NCI-H1092 treated with DMSO at 0.1 percent for 48 hours (cell line): ENCODE measurements at regions not wholly inside any gene's neighbourhood (a gene's known extent, or its start where the extent isn't known, plus 50 kb on each side); places are given as distances from the start of the nearest gene placed in this dataset.
"Not testable (repeated sequence)": the region's sequence is repeated elsewhere in the genome, so short reads cannot be mapped to it uniquely, and the experiment has no call there.

Source experiments
- DNase-seq: peaks from one replicate; lab custom pipeline; 2025; lab: John Stamatoyannopoulos, UW

- no peak for DNase-seq
These were observed 978.6 kb downstream of the PLOD2 start for GRCh38 chr3:145182196-145182911.

DNA sequence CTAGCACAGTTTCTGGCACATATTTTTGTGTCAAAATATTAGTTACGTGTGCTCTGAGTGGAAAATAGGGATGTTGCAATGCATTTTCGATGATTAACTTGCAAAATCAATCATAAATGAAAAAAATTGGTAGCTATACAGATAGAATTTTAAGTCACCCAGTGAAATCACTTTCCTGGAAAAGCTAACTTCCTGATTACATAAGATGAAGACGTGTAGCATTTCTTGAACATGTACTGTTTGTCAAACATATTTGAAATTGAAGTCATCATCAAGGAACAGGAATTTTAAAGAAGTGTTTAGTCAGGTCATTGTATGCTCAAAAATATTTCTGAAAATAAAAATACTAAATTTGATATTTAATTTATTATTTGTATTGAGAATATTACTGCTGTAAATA is 977.7 kb downstream of the PLOD2 start:
- DNase-seq, result no peak

DNA sequence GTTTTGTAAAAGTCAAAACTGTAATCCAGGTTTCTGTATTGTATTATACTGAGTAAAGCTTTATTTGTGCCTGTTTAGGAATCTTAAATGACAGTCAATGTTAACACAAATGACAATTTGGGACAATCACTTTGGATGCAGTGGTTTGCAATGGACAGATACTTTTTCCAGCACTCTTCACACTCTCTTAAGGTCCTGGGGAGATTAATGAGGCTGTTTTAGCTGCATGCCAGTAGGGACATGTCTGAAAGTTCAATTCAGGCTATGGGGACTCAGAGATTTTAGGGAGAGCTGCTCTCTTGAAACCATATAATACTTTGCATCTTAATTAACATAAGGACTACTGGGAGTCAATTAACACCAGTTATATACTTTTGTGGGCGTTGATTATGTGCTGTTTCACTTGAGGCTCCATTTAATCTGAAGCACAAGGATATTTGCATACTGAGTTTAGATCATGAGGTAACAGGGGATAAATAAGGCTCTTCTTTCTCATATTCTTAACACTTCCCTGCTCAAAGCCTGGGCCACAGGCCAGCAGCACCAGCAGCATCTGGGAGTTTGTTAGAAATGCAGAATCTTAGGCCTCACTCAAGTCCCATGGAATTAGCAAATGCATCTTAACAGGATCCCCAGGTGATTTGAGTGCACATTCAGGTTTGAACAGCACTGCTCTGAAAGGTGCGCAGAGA is 972.8 kb downstream of the PLOD2 start:
- DNase-seq, result no peak

DNA sequence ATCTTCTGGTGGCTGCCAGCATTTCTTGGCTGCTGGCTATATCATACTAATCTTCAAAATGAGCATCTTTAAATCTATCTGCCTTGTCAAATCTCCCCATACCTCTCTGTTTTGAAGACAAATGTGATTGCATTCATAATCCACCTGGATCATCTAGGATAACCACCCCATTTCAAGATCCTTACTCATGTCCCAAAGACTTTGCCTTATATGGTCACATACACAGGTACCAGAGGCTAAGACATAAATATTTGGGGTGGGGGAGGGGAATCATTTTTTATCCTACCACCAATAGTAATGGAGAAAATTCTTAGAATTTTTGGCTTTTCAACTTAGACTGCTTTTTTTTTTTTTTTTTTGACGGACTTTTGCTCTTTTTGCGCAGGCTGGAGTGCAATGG is 970.8 kb downstream of the PLOD2 start:
- DNase-seq, result no peak

- DNase-seq, result no peak
These were observed 970.2 kb downstream of the PLOD2 start for GRCh38 chr3:145190761-145191160.

DNA sequence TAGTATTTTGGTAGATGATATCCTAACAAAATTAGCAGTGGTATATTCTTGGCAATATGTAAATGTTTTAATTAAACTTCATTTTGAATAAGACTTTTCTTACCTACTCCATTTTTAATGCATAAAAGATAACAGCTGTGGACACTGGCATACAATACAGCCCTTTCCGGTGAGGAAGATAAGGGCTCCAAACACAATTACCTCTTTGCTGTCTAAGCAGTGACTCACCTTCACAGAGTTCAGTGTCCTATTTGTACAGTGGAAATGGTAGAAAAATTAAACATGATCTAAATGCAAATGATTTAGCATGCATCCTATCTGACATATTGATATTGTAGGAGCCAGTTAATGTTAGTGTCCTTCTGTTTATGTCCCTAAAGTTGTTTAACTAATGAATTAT is 969.4 kb downstream of the PLOD2 start:
- no peak for DNase-seq

DNA sequence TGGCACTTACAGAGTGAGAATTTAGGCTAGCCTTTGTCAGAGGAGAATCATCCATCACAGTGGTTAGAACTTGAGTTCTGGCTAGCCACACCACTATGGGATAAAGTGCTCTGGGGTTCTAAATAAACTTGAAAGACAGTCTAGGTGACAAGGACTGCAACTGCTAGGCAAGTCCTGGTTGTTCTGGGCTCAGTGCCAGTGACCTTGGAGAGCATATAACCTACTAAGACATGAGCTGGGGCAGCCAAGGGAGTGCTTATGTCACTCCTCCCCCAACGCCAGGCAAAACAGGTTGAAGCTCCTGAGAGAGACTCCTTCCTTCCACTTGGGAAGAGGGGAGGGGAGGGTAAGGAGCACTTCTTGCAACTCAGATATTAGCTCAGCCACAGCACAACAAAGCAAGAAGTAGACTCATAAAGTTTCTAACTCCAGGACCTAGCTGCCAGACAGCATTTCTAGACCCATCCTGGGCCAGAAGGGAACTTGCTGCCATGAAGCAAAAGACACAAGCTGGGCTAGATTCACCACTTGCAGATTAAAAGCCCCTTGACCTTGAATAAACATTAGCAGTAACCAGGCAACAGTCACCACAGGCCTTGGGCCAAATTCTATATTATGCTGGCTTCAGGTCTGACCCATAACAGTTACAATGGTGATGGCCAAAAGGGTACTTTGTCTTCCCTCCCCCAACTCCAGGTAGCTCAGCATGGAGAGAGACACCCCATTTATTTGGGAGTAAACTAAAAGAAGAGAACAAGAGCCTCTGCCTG is 963.7 kb downstream of the PLOD2 start:
- no peak for DNase-seq

DNA sequence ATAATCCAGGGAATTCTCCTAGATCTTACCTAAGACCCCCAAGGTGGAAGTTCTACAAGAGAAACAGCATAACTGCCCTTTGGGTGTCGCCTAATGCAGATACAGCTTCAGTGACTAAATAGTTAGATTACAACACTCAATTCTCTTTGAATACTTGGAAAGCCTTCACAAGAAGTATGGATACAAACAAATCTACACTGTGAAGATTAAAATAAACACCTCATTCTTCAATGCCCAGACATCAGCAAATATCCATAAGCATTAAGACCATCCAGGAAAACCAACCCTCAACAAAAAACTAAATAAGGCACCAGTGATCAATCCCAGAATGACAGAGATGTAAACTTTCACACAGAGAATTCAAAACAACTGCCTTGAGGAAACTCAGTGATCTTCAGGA is 963.2 kb downstream of the PLOD2 start:
- DNase-seq, result no peak

GRCh38 chr3:145209561-145209960 is 951.4 kb downstream of the PLOD2 start:
- DNase-seq, result no peak

DNA sequence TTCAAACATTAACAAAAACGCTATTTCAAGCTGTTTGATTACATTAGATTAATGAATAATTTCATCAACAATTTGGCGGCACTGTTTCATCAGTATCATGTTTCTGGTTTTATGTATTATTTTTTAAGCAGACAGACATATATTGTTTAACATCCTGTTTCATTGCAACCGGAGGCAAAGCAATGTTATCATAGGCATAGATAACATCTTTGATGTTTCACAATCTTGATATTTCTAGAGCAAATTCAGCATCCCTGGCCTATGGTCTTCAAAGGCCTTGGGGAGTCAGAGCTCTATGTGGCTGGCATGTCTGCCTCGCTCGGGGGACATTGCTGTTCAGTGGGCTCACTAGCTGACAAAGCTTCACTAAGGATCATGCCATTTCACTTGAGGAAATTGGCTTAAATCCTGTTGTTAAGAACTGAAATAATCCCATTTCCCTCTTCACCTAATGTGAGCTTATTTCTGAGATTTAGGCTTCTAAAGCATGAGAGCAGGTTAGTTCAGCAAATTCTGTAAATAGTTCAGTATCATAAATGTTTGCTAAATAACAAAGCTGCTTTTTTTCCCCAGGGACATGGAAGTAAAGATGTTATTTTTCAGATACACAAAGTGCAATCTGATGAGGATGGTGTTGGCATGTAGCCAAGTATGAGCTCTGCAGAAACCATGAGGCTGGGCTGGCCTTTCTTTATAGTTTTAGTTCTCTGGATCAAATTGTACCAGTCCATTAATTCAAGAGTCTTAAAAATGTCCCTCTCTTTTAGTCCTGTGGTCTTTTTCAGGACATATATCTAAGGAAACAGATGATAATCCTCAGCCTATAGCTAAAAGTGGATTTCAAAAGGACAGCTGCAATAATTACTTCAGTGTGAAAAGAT is 941.4 kb downstream of the PLOD2 start:
- no peak for DNase-seq

DNA sequence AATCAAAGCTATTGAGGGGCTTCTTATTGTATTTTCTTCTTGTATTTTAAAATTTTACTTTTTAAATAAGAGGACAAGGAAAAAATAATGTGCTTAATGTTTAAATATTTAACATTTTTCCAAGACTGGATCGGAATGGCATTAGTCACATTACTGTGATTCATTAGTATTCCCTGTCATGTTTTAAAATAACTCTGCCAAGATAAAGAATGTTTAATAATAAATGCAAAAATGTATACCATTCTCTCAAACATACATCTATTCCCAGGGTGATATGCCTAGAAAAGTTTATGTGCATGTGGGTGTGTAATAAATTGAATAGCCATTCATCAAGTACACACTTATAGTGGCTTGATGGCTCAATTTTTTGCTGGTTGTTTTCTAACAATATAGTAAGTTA is 936.1 kb downstream of the PLOD2 start:
- DNase-seq, result no peak

DNA sequence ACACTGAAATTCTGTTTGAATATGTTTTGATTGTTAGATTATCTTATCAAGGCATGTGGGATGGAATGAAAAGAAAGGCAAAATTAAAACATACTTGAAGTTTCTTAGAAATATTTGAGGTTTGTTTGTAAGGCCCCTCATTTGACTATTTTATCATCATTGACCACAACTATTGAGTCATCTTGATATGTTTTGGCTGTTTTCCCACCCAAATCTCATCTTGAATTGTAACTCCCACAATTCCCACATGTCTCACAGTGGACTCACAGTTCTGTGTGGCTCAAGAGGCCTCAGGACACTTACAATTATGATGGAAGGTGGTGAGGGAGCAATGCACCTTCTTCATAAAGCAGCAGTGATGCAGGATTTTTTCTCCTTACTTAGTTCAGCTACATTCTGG is 917.1 kb downstream of the PLOD2 start:
- no peak for DNase-seq

GRCh38 chr3:145244327-145244726 is 916.7 kb downstream of the PLOD2 start:
- no peak for DNase-seq

GRCh38 chr3:145246291-145246690 is 914.7 kb downstream of the PLOD2 start:
- DNase-seq, result no peak

DNA sequence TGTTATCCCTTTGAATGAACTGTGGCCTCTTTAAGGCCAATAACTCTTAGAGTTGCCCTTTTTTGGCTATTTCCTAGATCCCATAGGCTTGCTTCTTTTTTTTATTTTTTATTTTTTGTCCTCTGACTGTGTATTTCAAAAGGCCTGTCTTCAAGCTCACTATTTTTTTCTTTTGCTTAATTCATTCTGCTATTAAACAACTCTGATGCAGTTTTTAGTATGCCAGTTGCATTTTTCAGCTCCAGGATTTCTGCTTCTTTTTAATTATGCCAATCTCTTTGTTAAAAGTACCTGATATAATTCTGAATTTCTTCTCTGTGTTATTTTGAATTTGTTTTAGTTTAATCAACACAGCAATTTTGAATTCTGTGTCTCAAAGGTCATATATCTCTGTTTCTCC is 912.1 kb downstream of the PLOD2 start:
- no peak for DNase-seq

GRCh38 chr3:145251311-145251710 is 909.7 kb downstream of the PLOD2 start:
- DNase-seq, result no peak

DNA sequence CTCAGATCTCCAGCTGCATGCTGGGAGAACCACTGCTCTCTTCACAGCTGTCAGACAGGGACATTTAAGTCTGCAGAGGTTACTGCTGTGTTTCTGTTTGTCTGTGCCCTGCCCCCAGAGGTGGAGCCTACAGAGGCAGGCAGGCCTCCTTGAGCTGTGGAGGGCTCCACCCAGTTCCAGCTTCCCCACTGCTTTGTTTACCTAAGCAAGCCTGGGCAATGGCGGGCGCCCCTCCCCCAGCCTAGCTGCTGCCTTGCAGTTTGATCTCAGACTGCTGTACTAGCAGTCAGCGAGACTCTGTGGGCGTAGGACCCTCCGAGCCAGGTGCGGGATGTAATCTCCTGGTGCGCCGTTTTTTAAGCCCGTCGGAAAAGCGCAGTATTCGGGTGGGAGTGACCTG is 903.0 kb downstream of the PLOD2 start:
- not testable (repeated sequence) for DNase-seq

DNA sequence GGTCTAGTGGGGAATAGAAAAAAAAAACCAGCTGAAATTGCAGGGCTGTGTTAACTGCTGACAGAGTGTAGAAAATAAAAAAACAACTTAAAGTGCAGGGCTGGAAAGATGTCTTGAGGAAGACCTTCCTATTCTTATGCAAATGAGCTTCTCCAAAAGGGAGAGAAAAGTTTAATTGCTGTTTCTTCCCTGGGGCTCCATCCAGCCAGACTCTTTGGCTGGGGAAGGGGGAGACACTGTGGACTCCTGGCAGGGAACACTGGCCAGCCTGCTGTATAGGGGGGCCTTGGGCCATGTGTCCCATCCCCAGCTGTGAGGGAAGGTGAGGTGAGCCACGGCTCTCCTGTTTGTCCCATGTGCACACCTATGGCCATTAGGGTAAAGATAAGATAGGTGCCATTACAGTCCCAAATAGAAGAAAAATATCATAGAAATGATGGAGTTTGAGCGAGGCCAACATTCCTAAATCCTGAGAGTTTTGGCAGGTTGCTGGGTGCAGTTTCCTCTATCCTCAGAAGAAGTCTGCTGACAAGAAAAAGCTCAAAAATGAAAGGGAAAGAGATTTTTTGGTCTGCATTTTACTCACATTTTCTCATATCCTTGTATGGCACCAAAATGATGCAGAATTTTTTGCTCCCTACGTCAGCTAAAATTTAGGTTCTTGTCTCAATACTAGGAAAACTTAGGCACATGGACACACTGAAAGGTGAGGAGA is 901.7 kb downstream of the PLOD2 start:
- DNase-seq, result no peak

DNA sequence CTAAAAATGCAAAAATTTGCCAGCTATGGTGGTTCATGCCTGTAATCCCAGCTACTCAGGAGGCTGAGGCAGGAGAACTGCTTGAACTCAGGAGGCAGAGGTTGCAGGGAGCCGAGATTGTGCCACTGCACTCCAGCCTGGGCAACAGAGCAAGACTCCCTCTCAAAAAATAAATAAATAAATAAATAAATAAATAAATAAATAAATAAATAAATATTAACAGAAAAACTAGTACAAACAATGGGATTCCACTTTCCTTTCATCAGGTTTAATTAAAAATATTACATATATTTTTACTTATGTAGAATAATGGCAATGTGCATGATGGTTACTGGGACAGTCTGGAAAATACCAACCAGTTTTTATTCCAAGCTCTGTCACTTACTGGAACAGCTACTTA is 897.5 kb downstream of the PLOD2 start:
- not testable (repeated sequence) for DNase-seq

- DNase-seq, result no peak
These were observed 894.6 kb downstream of the PLOD2 start for GRCh38 chr3:145266368-145266767.

- no peak for DNase-seq
These were observed 891.9 kb downstream of the PLOD2 start for GRCh38 chr3:145269106-145269505.
